Smooth muscle cell (in vitro differentiated cells): ENCODE measurements at regions not wholly inside any gene's neighbourhood (a gene's known extent, or its start where the extent isn't known, plus 50 kb on each side); places are given as distances from the start of the nearest gene placed in this dataset.

ENCODE experiments used
- DNase-seq: peaks from one replicate; lab custom pipeline; 2025; ENCODE audit not compliant: unreplicated experiment; lab: John Stamatoyannopoulos, UW
- H2AFZ ChIP-seq: fragments of 200-600 bp; sonication (generic); 2 replicates; pipeline ENCODE4 v1.6.0; 2016; ENCODE audit warnings: antibody characterized with exemption, low read depth, mild to moderate bottlenecking
- H3F3A ChIP-seq: fragments of 200-600 bp; sonication (generic); 2 replicates; pipeline ENCODE4 v1.6.0; 2017; ENCODE audit warnings: antibody characterized with exemption, low read depth
- H3K27ac ChIP-seq: fragments of 200-600 bp; sonication (generic); 2 replicates; pipeline ENCODE4 v1.5.1; 2016; ENCODE audit warnings: low read depth, mild to moderate bottlenecking
- H3K27me3 ChIP-seq: fragments of 200-600 bp; sonication (generic); 2 replicates; pipeline ENCODE4 v1.6.1; 2016; ENCODE audit warnings: low read depth, mild to moderate bottlenecking
- H3K36me3 ChIP-seq: fragments of 200-600 bp; sonication (generic); 2 replicates; pipeline ENCODE4 v1.5.1; 2016; ENCODE audit warnings: low read depth
- H3K4me1 ChIP-seq: fragments of 200-600 bp; sonication (generic); 2 replicates; pipeline ENCODE4 v1.5.1; 2016; ENCODE audit warnings: low read depth
- H3K4me2 ChIP-seq: fragments of 200-600 bp; sonication (generic); 2 replicates; pipeline ENCODE4 v1.6.0; 2016; ENCODE audit warnings: mild to moderate bottlenecking
- H3K4me3 ChIP-seq: fragments of 200-600 bp; sonication (generic); 2 replicates; pipeline ENCODE4 v1.5.1; 2016; ENCODE audit warnings: mild to moderate bottlenecking
- H3K79me2 ChIP-seq: fragments of 200-600 bp; sonication (generic); 2 replicates; pipeline ENCODE4 v1.6.0; 2016; ENCODE audit warnings: low read depth, mild to moderate bottlenecking
- H3K9ac ChIP-seq: fragments of 200-600 bp; sonication (generic); 2 replicates; pipeline ENCODE4 v1.6.0; 2016; ENCODE audit warnings: low read depth
- H3K9me3 ChIP-seq: fragments of 200-600 bp; sonication (generic); replicated peaks from 2 replicates; pipeline ENCODE4 v1.5.1; 2016; ENCODE audit warnings: low read depth
- H4K20me1 ChIP-seq: fragments of 200-600 bp; sonication (generic); 2 replicates; pipeline ENCODE4 v1.6.0; 2016; ENCODE audit warnings: low read depth
- CTCF ChIP-seq: fragments of 200-600 bp; sonication (generic); IDR thresholded peaks from 2 replicates; pipeline ENCODE4 v1.5.1; 2017; ENCODE audit warnings: borderline replicate concordance, mild to moderate bottlenecking, antibody characterized with exemption; ENCODE audit not compliant: insufficient read depth, poor library complexity, severe bottlenecking
- WGBS: methylation state at CpG from one replicate; pipeline ENCODE4 v1.1.7; 2016; ENCODE audit warnings: low lambda C conversion rate; 5-methylcytosine and 5-hydroxymethylcytosine counted together

GRCh38 chr3:176208915-176209314 is 988.4 kb downstream of the TBL1XR1 start:
- no peaks in the 10 kb centered on the region for H3K4me1 ChIP-seq
- 81% methylated on average over 2 of the region's 2 CpGs for WGBS

GRCh38 chr3:176208283-176208682 is 989.0 kb downstream of the TBL1XR1 start:
- H3K27me3 ChIP-seq = no peaks in the 10 kb centered on the region

More at GRCh38 chr3:176208915-176209314, 988.4 kb downstream of the TBL1XR1 start:
- TF ChIP-seq CTCF = no peak
- Histone ChIP-seq H3K9me3 (no peaks in the 10 kb centered on the region), H4K20me1 (no peaks in the 10 kb centered on the region), H3F3A (no peaks in the 10 kb centered on the region), H3K27ac (no peak overlapping the region), H3K36me3 (no peaks in the 10 kb centered on the region), H3K79me2 (no peaks in the 10 kb centered on the region), H3K27me3 (no peaks in the 10 kb centered on the region), H3K9ac (no peak overlapping the region), H3K4me2 (no peak overlapping the region), H3K4me3 (no peak overlapping the region), H2AFZ (no peak overlapping the region)
- no peak for DNase-seq

GRCh38 chr3:176206809-176207208 is 990.5 kb downstream of the TBL1XR1 start:
- Histone ChIP-seq H3K4me2 (no peak overlapping the region), H3K9ac (no peak overlapping the region), H3K9me3 (no peaks in the 10 kb centered on the region), H3K4me1 (no peaks in the 10 kb centered on the region), H3K27ac (no peak overlapping the region), H3K27me3 (no peaks in the 10 kb centered on the region), H3K4me3 (no peak overlapping the region), H3F3A (no peaks in the 10 kb centered on the region), H2AFZ (no peak overlapping the region), H3K36me3 (no peaks in the 10 kb centered on the region), H4K20me1 (no peaks in the 10 kb centered on the region), H3K79me2 (no peaks in the 10 kb centered on the region)
- DNase-seq = no peak
- 96% methylated on average over 2 of the region's 2 CpGs for WGBS
- TF ChIP-seq CTCF = no peak

More at GRCh38 chr3:176208283-176208682, 989.0 kb downstream of the TBL1XR1 start:
- Histone ChIP-seq H3K27ac (no peak overlapping the region), H3K9me3 (no peaks in the 10 kb centered on the region), H3K4me2 (no peak overlapping the region), H2AFZ (no peak overlapping the region), H3K4me3 (no peak overlapping the region), H4K20me1 (no peaks in the 10 kb centered on the region), H3F3A (no peaks in the 10 kb centered on the region), H3K79me2 (no peaks in the 10 kb centered on the region), H3K4me1 (no peaks in the 10 kb centered on the region), H3K9ac (no peak overlapping the region), H3K36me3 (no peaks in the 10 kb centered on the region)
- DNase-seq = no peak
- TF ChIP-seq CTCF = no peak
- 86% methylated on average over 1 of the region's 1 CpG for WGBS

GRCh38 chr3:176202652-176203051 is 994.6 kb downstream of the TBL1XR1 start:
- no peaks in the 10 kb centered on the region for H4K20me1 ChIP-seq
- H3K27ac ChIP-seq = no peak overlapping the region
- no peaks in the 10 kb centered on the region for H3K36me3 ChIP-seq
- H3K4me2 ChIP-seq = no peak overlapping the region
- no peaks in the 10 kb centered on the region for H3K79me2 ChIP-seq
- H3K4me1 ChIP-seq = no peaks in the 10 kb centered on the region
- no peak for TF ChIP-seq CTCF
- H3F3A ChIP-seq = no peaks in the 10 kb centered on the region
- WGBS = 91% methylated on average over 2 of the region's 2 CpGs
- H3K9ac ChIP-seq = no peak overlapping the region
- H3K4me3 ChIP-seq = no peak overlapping the region
- no peaks in the 10 kb centered on the region for H3K9me3 ChIP-seq
- H3K27me3 ChIP-seq = no peaks in the 10 kb centered on the region
- H2AFZ ChIP-seq = no peak overlapping the region
- DNase-seq = no peak
